Activated CD4-positive, alpha-beta memory T cell treated with anti-CD3 and anti-CD28 coated beads for 36 hours (primary cell): ENCODE measurements at regions not wholly inside any gene's neighbourhood (a gene's known extent, or its start where the extent isn't known, plus 50 kb on each side); places are given as distances from the start of the nearest gene placed in this dataset.

Experiments used
- CTCF ChIA-PET: fragments of 350-600 bp; sonication (Branson Sonifier 250); formaldehyde crosslinking; loops from one replicate; lab custom pipeline; 2021; ENCODE audit warnings: antibody characterized with exemption, inconsistent platforms; lab: Charles Lee
- POLR2A ChIA-PET: fragments of 350-600 bp; sonication (Branson Sonifier 250); formaldehyde crosslinking; loops from one replicate; lab custom pipeline; 2021; ENCODE audit warnings: antibody characterized with exemption; lab: Charles Lee
- DNase-seq: peaks from one replicate; pipeline ENCODE4 v3.0.0-alpha.2; 2020
- H3K27ac Mint-ChIP-seq: one replicate; pipeline ENCODE4 v1.8.0; 2021; ENCODE audit warnings: mixed read lengths
- H3K27me3 Mint-ChIP-seq: one replicate; pipeline ENCODE4 v1.8.0; 2021; ENCODE audit warnings: mixed read lengths
- H3K36me3 Mint-ChIP-seq: one replicate; pipeline ENCODE4 v1.8.0; 2021; ENCODE audit warnings: mixed read lengths
- H3K4me1 Mint-ChIP-seq: one replicate; pipeline ENCODE4 v1.8.0; 2021; ENCODE audit warnings: low read depth, mixed read lengths
- H3K4me3 Mint-ChIP-seq: one replicate; pipeline ENCODE4 v1.8.0; 2021; ENCODE audit warnings: mild to moderate bottlenecking, mixed read lengths
- H3K9me3 Mint-ChIP-seq: one replicate; pipeline ENCODE4 v1.8.0; 2021; ENCODE audit warnings: mixed read lengths
- intact Hi-C: fragments of 100-400 bp; cut with micrococcal nuclease; formaldehyde crosslinking; loops from one replicate; pipeline ENCODE4 v1.15.1; 2023

DNA sequence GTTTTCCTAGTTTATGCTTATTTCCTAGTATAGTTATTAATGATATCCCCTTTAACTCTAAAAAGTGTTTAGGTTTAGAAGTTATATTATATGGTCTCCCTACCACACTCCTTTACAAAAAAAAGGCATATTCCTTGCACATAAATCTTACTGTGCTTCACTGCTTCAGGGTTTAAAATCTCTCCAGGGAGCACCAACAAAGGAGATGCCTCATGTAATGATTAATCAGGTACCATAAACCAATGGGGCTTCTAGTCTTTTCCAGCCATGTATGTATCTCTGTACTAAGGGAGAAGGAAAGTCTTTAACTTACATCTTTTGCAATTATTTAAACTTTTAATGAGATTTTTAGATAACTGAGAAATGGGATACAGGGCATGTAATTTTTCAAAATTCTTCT is 91.5 kb upstream of the RBMS3 start:
- no peak for DNase-seq
- Mint-ChIP-seq H3K36me3 (no peaks in the 10 kb centered on the region), H3K27me3 (no peaks in the 10 kb centered on the region), H3K27ac (no peak overlapping the region), H3K9me3 (peaks cover 12% of the 10 kb centered on the region), H3K4me1 (peaks cover 8% of the 10 kb centered on the region), H3K4me3 (no peak overlapping the region)
- ChIA-PET CTCF (no interaction called here), POLR2A (no interaction called here)
- intact Hi-C loops: loop anchor here (10.0 kb wide), 1 partner anchor 255 kb away; no protein-coding TSS in a partner anchor

- peaks cover 10% of the 10 kb centered on the region for H3K9me3 Mint-ChIP-seq
- H3K4me3 Mint-ChIP-seq: no peak overlapping the region
- DNase-seq: no peak
- intact Hi-C loops: no loop called here
- ChIA-PET POLR2A (no interaction called here), CTCF (no interaction called here)
- no peak overlapping the region for H3K27ac Mint-ChIP-seq
- no peaks in the 10 kb centered on the region for H3K27me3 Mint-ChIP-seq
- H3K4me1 Mint-ChIP-seq: no peaks in the 10 kb centered on the region
- H3K36me3 Mint-ChIP-seq: no peaks in the 10 kb centered on the region
Observed at GRCh38 chr3:29194139-29194538, 86.7 kb upstream of the RBMS3 start.

DNA sequence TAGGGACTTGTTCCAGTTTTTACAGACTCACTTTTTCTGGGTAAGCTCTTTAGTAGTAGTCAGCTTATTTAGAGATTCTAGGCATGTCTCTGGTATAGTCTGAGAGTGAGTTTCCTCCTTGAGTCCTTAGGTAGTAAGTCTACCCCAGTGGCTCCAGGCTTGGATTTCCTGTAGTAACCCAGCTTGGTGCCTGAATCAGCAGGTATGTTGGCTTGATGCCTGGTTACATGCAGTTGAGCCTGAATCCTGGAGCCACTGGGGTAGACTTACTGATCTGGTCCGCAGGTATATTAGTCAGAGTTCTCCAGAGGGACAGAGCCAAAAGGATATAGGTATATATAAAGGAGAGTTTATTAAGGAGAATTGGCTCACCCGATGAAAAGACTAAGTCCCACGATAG is 85.8 kb upstream of the RBMS3 start:
- no peaks in the 10 kb centered on the region for H3K27me3 Mint-ChIP-seq
- CTCF ChIA-PET: no interaction called here
- no peaks in the 10 kb centered on the region for H3K4me1 Mint-ChIP-seq
- no peaks in the 10 kb centered on the region for H3K36me3 Mint-ChIP-seq
- no peak overlapping the region for H3K27ac Mint-ChIP-seq
- intact Hi-C loops: no loop called here
- POLR2A ChIA-PET: no interaction called here
- DNase-seq: no peak
- H3K9me3 Mint-ChIP-seq: peaks cover 10% of the 10 kb centered on the region
- no peak overlapping the region for H3K4me3 Mint-ChIP-seq

DNA sequence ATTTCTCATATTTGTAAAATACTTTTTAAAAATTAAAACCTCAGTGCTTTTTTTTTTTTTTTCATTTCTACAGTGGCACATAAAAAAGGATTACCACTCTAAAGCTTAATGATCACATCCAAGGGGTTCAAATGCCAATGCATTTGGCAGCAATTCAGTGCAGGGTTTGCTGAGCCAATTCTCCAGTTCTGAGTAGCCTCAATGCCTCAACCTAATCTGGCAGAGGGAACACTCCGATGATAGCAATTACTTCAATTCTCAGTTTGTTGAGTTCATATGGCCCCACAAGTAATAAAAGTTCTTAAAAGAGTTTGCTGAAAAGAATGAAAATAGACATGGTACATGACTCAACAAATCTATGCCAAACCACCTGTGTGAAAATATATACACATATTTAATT is 79.3 kb upstream of the RBMS3 start:
- H3K36me3 Mint-ChIP-seq: no peaks in the 10 kb centered on the region
- H3K4me1 Mint-ChIP-seq: no peaks in the 10 kb centered on the region
- intact Hi-C loops: no loop called here
- POLR2A ChIA-PET: no interaction called here
- H3K27me3 Mint-ChIP-seq: no peaks in the 10 kb centered on the region
- no peak overlapping the region for H3K27ac Mint-ChIP-seq
- DNase-seq: no peak
- no peaks in the 10 kb centered on the region for H3K9me3 Mint-ChIP-seq
- H3K4me3 Mint-ChIP-seq: no peak overlapping the region
- CTCF ChIA-PET: interaction anchor here (0.6 kb wide), 1 partner anchor 1068 kb away, joined by 3 read pairs; no protein-coding TSS in a partner anchor

GRCh38 chr3:29202378-29202777 is 78.5 kb upstream of the RBMS3 start:
- Mint-ChIP-seq H3K4me1 (no peaks in the 10 kb centered on the region), H3K27ac (no peak overlapping the region), H3K36me3 (no peaks in the 10 kb centered on the region), H3K27me3 (no peaks in the 10 kb centered on the region), H3K9me3 (no peaks in the 10 kb centered on the region), H3K4me3 (no peak overlapping the region)
- intact Hi-C loops: no loop called here
- ChIA-PET CTCF (no interaction called here), POLR2A (no interaction called here)
- no peak for DNase-seq

- Mint-ChIP-seq H3K9me3 (no peaks in the 10 kb centered on the region), H3K36me3 (no peaks in the 10 kb centered on the region), H3K27ac (no peak overlapping the region), H3K4me3 (no peak overlapping the region), H3K4me1 (no peaks in the 10 kb centered on the region), H3K27me3 (no peaks in the 10 kb centered on the region)
- ChIA-PET POLR2A (no interaction called here), CTCF (no interaction called here)
- no peak for DNase-seq
- intact Hi-C loops: no loop called here
Observed at GRCh38 chr3:29203851-29204250, 77.0 kb upstream of the RBMS3 start.

- no peaks in the 10 kb centered on the region for H3K4me1 Mint-ChIP-seq
- no peaks in the 10 kb centered on the region for H3K27me3 Mint-ChIP-seq
- POLR2A ChIA-PET: no interaction called here
- H3K36me3 Mint-ChIP-seq: no peaks in the 10 kb centered on the region
- no peak overlapping the region for H3K4me3 Mint-ChIP-seq
- CTCF ChIA-PET: no interaction called here
- no peak overlapping the region for H3K27ac Mint-ChIP-seq
- intact Hi-C loops: no loop called here
- DNase-seq: no peak
- H3K9me3 Mint-ChIP-seq: no peaks in the 10 kb centered on the region
Observed at GRCh38 chr3:29207427-29207826, 73.4 kb upstream of the RBMS3 start.

DNA sequence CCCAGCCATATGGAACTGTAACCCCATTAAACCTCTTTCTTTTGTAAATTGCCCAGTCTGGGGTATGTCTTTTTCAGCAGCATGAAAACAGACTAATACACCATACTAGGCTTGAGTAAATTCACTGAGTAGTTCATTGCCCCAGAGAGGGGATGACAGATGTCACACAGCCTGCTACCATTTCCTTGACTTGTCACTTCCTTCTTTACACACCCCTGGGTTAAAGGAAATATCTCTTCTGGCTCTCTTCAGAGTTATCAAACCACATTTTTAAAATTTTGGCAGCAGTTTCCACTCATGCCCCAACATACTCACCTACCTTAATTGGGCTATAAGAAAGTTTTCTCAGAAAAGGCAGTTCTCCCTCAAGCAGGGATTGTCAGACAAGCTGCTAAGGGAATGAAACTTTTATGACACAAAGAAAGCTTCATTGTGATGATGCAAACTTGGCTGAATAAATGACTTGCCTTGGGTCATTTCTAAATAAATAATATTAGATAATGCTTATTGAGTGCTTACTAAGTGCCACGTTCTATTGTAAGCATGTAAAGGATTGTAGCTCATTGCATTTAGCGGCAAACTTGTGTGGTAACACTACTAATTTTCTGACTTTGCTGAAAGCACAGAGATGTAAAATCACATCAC is 68.0 kb upstream of the RBMS3 start:
- H3K4me3 Mint-ChIP-seq: no peak overlapping the region
- CTCF ChIA-PET: no interaction called here

DNA sequence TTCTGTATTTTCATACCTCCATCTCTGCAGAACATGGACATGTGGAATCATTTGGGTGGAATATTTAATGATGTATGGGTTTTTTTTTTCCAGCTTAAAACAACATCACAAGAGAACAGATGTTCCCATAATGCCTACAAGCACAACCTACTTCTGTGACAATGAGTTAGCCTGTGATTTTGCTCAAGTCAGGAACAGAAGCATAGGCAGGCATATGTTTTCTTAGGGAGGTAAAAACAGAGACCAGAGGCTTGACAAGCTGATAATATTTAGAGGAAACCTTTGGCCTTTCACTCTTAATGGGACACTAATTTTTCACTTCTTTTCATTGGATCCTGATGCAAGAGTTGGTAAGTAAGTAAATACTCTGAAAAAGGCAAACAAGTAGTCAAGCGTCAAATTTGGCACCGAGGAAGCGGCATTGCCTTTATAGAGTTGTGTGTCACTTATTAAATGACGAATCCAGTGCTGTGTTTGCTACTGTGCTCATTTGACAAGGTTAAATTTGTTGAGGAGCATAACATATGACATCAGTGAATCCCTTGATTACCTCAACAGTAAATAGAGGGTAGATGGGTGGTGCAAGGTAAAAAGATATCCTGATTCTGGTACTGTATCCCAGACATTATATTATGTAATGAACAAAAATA is 66.7 kb upstream of the RBMS3 start:
- POLR2A ChIA-PET: no interaction called here
- Mint-ChIP-seq H3K4me3 (no peak overlapping the region), H3K36me3 (no peaks in the 10 kb centered on the region), H3K9me3 (no peaks in the 10 kb centered on the region), H3K27ac (no peak overlapping the region), H3K27me3 (no peaks in the 10 kb centered on the region), H3K4me1 (peaks cover 2% of the 10 kb centered on the region)
- CTCF ChIA-PET: no interaction called here
- intact Hi-C loops: no loop called here
- DNase-seq: no peak

More for the DNA sequence above, 68.0 kb upstream of the RBMS3 start:
- H3K9me3 Mint-ChIP-seq: no peaks in the 10 kb centered on the region
- H3K27me3 Mint-ChIP-seq: no peaks in the 10 kb centered on the region
- POLR2A ChIA-PET: no interaction called here
- DNase-seq: no peak
- no peaks in the 10 kb centered on the region for H3K36me3 Mint-ChIP-seq
- peaks cover 2% of the 10 kb centered on the region for H3K4me1 Mint-ChIP-seq
- intact Hi-C loops: no loop called here
- no peak overlapping the region for H3K27ac Mint-ChIP-seq

GRCh38 chr3:29215948-29216347 is 64.9 kb upstream of the RBMS3 start:
- no peak overlapping the region for H3K27ac Mint-ChIP-seq
- H3K36me3 Mint-ChIP-seq: no peaks in the 10 kb centered on the region
- peaks cover 2% of the 10 kb centered on the region for H3K4me1 Mint-ChIP-seq
- H3K9me3 Mint-ChIP-seq: peaks cover 1% of the 10 kb centered on the region
- no peaks in the 10 kb centered on the region for H3K27me3 Mint-ChIP-seq
- ChIA-PET CTCF (no interaction called here), POLR2A (no interaction called here)
- intact Hi-C loops: no loop called here
- DNase-seq: no peak
- no peak overlapping the region for H3K4me3 Mint-ChIP-seq

- intact Hi-C loops: no loop called here
- ChIA-PET POLR2A (no interaction called here), CTCF (interaction anchor here (1.0 kb wide), 1 partner anchor 472 kb away, joined by 3 read pairs; no protein-coding TSS in a partner anchor)
- H3K9me3 Mint-ChIP-seq: peaks cover 2% of the 10 kb centered on the region
- no peak for DNase-seq
- no peak overlapping the region for H3K4me3 Mint-ChIP-seq
- H3K27ac Mint-ChIP-seq: no peak overlapping the region
- no peaks in the 10 kb centered on the region for H3K4me1 Mint-ChIP-seq
- H3K27me3 Mint-ChIP-seq: no peaks in the 10 kb centered on the region
- H3K36me3 Mint-ChIP-seq: no peaks in the 10 kb centered on the region
Observed at GRCh38 chr3:29226706-29227105, 54.2 kb upstream of the RBMS3 start.

DNA sequence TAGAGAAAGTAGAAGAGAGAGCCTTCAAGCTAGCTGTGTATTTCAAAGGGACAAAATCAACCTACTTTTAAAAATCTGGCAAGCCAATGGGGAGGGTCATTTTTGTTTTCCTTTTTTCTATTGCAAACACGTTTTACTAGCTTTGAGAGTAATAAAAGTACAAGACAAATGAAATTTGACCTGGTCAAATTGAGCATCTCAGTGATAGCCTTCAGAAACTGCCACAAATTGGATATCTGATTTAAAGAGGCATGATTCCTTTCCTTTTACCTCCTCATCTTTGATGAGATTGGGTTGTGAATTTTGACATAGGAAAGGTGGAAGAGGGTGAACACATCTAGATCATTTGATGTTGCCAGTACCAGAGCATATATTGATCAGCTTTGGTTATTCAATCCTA is 53.6 kb upstream of the RBMS3 start:
- CTCF ChIA-PET: interaction anchor here (1.0 kb wide), 1 partner anchor 473 kb away, joined by 3 read pairs; no protein-coding TSS in a partner anchor
- peaks cover 2% of the 10 kb centered on the region for H3K9me3 Mint-ChIP-seq
- H3K4me1 Mint-ChIP-seq: no peaks in the 10 kb centered on the region
- no peaks in the 10 kb centered on the region for H3K27me3 Mint-ChIP-seq
- H3K4me3 Mint-ChIP-seq: no peak overlapping the region
- intact Hi-C loops: no loop called here
- DNase-seq: no peak
- POLR2A ChIA-PET: no interaction called here
- H3K27ac Mint-ChIP-seq: no peak overlapping the region
- no peaks in the 10 kb centered on the region for H3K36me3 Mint-ChIP-seq
